ENCODE measurements at regions not wholly inside any gene's neighbourhood (a gene's known extent, or its start where the extent isn't known, plus 50 kb on each side); places are given as distances from the start of the nearest gene placed in this dataset.

DNA sequence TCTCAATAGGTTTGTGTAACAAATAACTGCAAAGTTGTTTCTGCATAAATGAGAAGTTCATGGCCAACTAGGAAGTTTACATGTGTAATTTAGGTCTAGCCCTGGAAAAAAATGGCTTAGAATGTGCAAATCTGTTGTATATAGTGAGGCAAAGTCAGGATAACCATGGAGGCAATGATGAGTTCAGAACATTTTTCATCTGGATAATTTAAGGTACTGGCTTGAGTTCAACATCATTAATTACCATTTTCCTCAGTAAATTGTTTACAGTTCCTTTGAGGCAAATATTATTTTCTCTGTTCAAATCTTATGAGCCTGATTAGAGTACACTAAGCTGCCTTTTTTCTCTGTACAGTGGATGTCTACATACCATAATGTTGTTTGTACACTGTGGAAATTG, 1259.0 kb upstream of the NUDT12 start:
- TF ChIP-seq, protein P1, sequence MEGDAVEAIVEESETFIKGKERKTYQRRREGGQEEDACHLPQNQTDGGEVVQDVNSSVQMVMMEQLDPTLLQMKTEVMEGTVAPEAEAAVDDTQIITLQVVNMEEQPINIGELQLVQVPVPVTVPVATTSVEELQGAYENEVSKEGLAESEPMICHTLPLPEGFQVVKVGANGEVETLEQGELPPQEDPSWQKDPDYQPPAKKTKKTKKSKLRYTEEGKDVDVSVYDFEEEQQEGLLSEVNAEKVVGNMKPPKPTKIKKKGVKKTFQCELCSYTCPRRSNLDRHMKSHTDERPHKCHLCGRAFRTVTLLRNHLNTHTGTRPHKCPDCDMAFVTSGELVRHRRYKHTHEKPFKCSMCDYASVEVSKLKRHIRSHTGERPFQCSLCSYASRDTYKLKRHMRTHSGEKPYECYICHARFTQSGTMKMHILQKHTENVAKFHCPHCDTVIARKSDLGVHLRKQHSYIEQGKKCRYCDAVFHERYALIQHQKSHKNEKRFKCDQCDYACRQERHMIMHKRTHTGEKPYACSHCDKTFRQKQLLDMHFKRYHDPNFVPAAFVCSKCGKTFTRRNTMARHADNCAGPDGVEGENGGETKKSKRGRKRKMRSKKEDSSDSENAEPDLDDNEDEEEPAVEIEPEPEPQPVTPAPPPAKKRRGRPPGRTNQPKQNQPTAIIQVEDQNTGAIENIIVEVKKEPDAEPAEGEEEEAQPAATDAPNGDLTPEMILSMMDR (IDR thresholded peaks at IDR 0.05; ENCODE audit: low read depth, low read length) = no peak
- no peak for TF ChIP-seq EZH2phosphoT487 (IDR thresholded peaks at IDR 0.05; ENCODE audit: low read depth)
